Gastrocnemius medialis (tissue), 4 donors: ENCODE measurements at regions not wholly inside any gene's neighbourhood (a gene's known extent, or its start where the extent isn't known, plus 50 kb on each side); places are given as distances from the start of the nearest gene placed in this dataset.

Experiments
- ATAC-seq, 2 donors: fragments of 150-250 bp; one replicate each; pipeline ENCODE4 v1.9.1; 2016
- DNase-seq, 2 donors: peaks; one replicate each; pipeline ENCODE4 v3.0.0-alpha.2; 2019
- H3K27ac ChIP-seq, 4 donors: fragments of 200-600 bp; sonication (generic); 1 replicate in 1 of 4; 2 replicates in 3 of 4; pipeline ENCODE4 v1.5.1; 2016 to 2018; ENCODE audit warnings: mild to moderate bottlenecking in 2 of 4, moderate library complexity in 1 of 4
- H3K27me3 ChIP-seq, 3 donors: fragments of 200-600 bp; sonication (generic) in 2 of 3; 1 replicate in 1 of 3; 2 replicates in 2 of 3; pipeline versions ENCODE4 v1.5.1 to v1.6.0; 2016 to 2019; ENCODE audit warnings: mild to moderate bottlenecking in 1 of 3, moderate library complexity in 1 of 3
- H3K36me3 ChIP-seq, 2 donors: fragments of 200-600 bp; sonication (generic) in 1 of 2; one replicate each; pipeline ENCODE4 v1.5.1; 2017 to 2018
- H3K4me1 ChIP-seq, 2 donors: fragments of 200-600 bp; sonication (generic) in 1 of 2; one replicate each; pipeline ENCODE4 v1.5.1; 2016 to 2017; ENCODE audit warnings: mild to moderate bottlenecking in 2 of 2
- H3K4me3 ChIP-seq, 4 donors: fragments of 200-600 bp; sonication (generic) in 3 of 4; 1 replicate in 1 of 4; 2 replicates in 3 of 4; pipeline ENCODE4 v1.5.1; 2016 to 2019; ENCODE audit warnings: mild to moderate bottlenecking in 2 of 4
- H3K9me3 ChIP-seq, 3 donors: fragments of 200-600 bp; sonication (generic) in 2 of 3; 1 replicate in 1 of 3; 2 replicates in 2 of 3; pipeline ENCODE4 v1.5.1; 2016 to 2019
- POLR2A ChIP-seq, 2 donors: fragments of 450-650 bp; IDR thresholded peaks; one replicate each; pipeline ENCODE4 v1.6.1; 2017; ENCODE audit warnings: antibody characterized with exemption in 2 of 2, mild to moderate bottlenecking in 2 of 2, moderate library complexity in 2 of 2
- in situ Hi-C, 4 donors: fragments of 200-750 bp; cut with MboI; loops; one replicate each; pipeline versions ENCODE4 v1.15.0 to v1.8.0; 2017; ENCODE audit warnings: low sequenced_read_pairs in 4 of 4
- intact Hi-C: fragments of 100-400 bp; cut with DNase I; formaldehyde crosslinking; loops from one replicate; pipeline ENCODE4 v1.15.1; 2023; ENCODE audit warnings: low total_unique reads
- TF ChIP-seq, protein P1 (sequence below), 5 experiments: fragments of 450-650 bp in 3 of 5; fragments of 200-600 bp in 2 of 5; sonication (generic) in 2 of 5; IDR thresholded peaks in 4 of 5; conservative IDR thresholded peaks in 1 of 5; 1 replicate in 4 of 5; 2 replicates in 1 of 5; pipeline ENCODE4 v1.5.1; 2016 to 2019; ENCODE audit warnings: antibody characterized with exemption in 5 of 5, mild to moderate bottlenecking in 3 of 5, moderate library complexity in 3 of 5

GRCh38 chr9:116057371-116057770 is 96.2 kb upstream of the PAPPA start:
- Histone ChIP-seq H3K27me3 (no peaks in the 10 kb centered on the region), H3K4me1 (no peaks in the 10 kb centered on the region), H3K9me3 (no peaks in the 10 kb centered on the region), H3K4me3 (no peak overlapping the region), H3K36me3 (no peaks in the 10 kb centered on the region), H3K27ac (no peak overlapping the region)
- intact Hi-C loops, result no loop called here
- in situ Hi-C loops, result no loop called here
- no peak for TF ChIP-seq POLR2A (IDR thresholded peaks at IDR 0.05)
- TF ChIP-seq, protein P1, sequence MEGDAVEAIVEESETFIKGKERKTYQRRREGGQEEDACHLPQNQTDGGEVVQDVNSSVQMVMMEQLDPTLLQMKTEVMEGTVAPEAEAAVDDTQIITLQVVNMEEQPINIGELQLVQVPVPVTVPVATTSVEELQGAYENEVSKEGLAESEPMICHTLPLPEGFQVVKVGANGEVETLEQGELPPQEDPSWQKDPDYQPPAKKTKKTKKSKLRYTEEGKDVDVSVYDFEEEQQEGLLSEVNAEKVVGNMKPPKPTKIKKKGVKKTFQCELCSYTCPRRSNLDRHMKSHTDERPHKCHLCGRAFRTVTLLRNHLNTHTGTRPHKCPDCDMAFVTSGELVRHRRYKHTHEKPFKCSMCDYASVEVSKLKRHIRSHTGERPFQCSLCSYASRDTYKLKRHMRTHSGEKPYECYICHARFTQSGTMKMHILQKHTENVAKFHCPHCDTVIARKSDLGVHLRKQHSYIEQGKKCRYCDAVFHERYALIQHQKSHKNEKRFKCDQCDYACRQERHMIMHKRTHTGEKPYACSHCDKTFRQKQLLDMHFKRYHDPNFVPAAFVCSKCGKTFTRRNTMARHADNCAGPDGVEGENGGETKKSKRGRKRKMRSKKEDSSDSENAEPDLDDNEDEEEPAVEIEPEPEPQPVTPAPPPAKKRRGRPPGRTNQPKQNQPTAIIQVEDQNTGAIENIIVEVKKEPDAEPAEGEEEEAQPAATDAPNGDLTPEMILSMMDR (IDR thresholded peaks at IDR 0.05 in 4 of 5, conservative IDR thresholded peaks at IDR 0.05 in 1 of 5), result no peak
- ATAC-seq (no peak), DNase-seq (no peak)

GRCh38 chr9:116058421-116058820 is 95.2 kb upstream of the PAPPA start:
- H3K4me1 ChIP-seq, result no peaks in the 10 kb centered on the region
- intact Hi-C loops, result no loop called here
- H3K27ac ChIP-seq, result no peak overlapping the region
- no peaks in the 10 kb centered on the region for H3K36me3 ChIP-seq
- DNase-seq, result no peak
- in situ Hi-C loops, result no loop called here
- no peak for TF ChIP-seq POLR2A (IDR thresholded peaks at IDR 0.05)
- TF ChIP-seq, protein P1 (IDR thresholded peaks at IDR 0.05 in 4 of 5, conservative IDR thresholded peaks at IDR 0.05 in 1 of 5), result no peak
- ATAC-seq, result no peak
- H3K9me3 ChIP-seq, result no peaks in the 10 kb centered on the region
- H3K27me3 ChIP-seq, result no peaks in the 10 kb centered on the region
- H3K4me3 ChIP-seq, result no peak overlapping the region

DNA sequence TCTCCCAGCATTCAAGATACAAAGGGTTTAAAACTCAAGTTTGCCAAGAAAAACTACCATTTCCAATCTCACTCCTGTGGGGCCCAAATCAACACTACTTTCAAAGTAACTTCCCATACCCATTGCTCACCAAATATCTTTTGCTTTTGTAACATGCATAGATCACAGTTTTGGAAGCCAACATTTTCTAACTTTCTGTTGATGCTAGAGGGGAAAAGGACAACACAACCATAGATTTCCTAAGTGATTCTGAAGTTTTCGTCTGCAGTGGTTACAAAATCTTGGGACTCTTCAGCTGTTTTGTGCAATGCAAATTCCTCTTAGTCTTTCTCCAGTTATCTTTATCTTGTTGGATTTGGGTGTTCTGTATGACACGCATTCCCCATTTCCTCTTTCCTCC is 94.1 kb upstream of the PAPPA start:
- H3K36me3 ChIP-seq, result no peaks in the 10 kb centered on the region
- intact Hi-C loops (no loop called here), in situ Hi-C loops (no loop called here)
- H3K27me3 ChIP-seq, result no peaks in the 10 kb centered on the region
- ATAC-seq, result no peak
- no peak for TF ChIP-seq POLR2A (IDR thresholded peaks at IDR 0.05)
- TF ChIP-seq, protein P1 (IDR thresholded peaks at IDR 0.05 in 4 of 5, conservative IDR thresholded peaks at IDR 0.05 in 1 of 5), result no peak
- no peak overlapping the region for H3K4me3 ChIP-seq
- H3K4me1 ChIP-seq, result no peaks in the 10 kb centered on the region
- H3K27ac ChIP-seq, result no peak overlapping the region
- no peaks in the 10 kb centered on the region for H3K9me3 ChIP-seq
- DNase-seq, result no peak

GRCh38 chr9:116060631-116061030 is 93.0 kb upstream of the PAPPA start:
- no peaks in the 10 kb centered on the region for H3K9me3 ChIP-seq
- H3K27ac ChIP-seq, result no peak overlapping the region
- in situ Hi-C loops (loop anchor here in 1 of 4 donors (10.0 kb wide), 1 partner anchor 56 kb away; no protein-coding TSS in a partner anchor), intact Hi-C loops (no loop called here)
- no peaks in the 10 kb centered on the region for H3K36me3 ChIP-seq
- no peak for ATAC-seq
- TF ChIP-seq, protein P1 (IDR thresholded peaks at IDR 0.05 in 4 of 5, conservative IDR thresholded peaks at IDR 0.05 in 1 of 5), result no peak
- TF ChIP-seq POLR2A (IDR thresholded peaks at IDR 0.05), result no peak
- H3K4me3 ChIP-seq, result no peak overlapping the region
- H3K27me3 ChIP-seq, result no peaks in the 10 kb centered on the region
- H3K4me1 ChIP-seq, result no peaks in the 10 kb centered on the region
- no peak for DNase-seq

GRCh38 chr9:116061546-116062205 is 91.9 kb upstream of the PAPPA start:
- H3K9me3 ChIP-seq, result no peaks in the 10 kb centered on the region
- no peaks in the 10 kb centered on the region for H3K4me1 ChIP-seq
- H3K27ac ChIP-seq, result no peak overlapping the region
- intact Hi-C loops, result no loop called here
- no peak overlapping the region for H3K4me3 ChIP-seq
- no peaks in the 10 kb centered on the region for H3K27me3 ChIP-seq
- DNase-seq (no peak), ATAC-seq (no peak)
- in situ Hi-C loops, result loop anchor here in 1 of 4 donors (10.0 kb wide), 1 partner anchor 57 kb away; no protein-coding TSS in a partner anchor
- H3K36me3 ChIP-seq, result no peaks in the 10 kb centered on the region
- no peak for TF ChIP-seq POLR2A (IDR thresholded peaks at IDR 0.05)
- TF ChIP-seq, protein P1 (IDR thresholded peaks at IDR 0.05 in 4 of 5, conservative IDR thresholded peaks at IDR 0.05 in 1 of 5), result no peak
